ENCODE measurements at regions not wholly inside any gene's neighbourhood (a gene's known extent, or its start where the extent isn't known, plus 50 kb on each side); places are given as distances from the start of the nearest gene placed in this dataset.

- TF ChIP-seq, protein P1, sequence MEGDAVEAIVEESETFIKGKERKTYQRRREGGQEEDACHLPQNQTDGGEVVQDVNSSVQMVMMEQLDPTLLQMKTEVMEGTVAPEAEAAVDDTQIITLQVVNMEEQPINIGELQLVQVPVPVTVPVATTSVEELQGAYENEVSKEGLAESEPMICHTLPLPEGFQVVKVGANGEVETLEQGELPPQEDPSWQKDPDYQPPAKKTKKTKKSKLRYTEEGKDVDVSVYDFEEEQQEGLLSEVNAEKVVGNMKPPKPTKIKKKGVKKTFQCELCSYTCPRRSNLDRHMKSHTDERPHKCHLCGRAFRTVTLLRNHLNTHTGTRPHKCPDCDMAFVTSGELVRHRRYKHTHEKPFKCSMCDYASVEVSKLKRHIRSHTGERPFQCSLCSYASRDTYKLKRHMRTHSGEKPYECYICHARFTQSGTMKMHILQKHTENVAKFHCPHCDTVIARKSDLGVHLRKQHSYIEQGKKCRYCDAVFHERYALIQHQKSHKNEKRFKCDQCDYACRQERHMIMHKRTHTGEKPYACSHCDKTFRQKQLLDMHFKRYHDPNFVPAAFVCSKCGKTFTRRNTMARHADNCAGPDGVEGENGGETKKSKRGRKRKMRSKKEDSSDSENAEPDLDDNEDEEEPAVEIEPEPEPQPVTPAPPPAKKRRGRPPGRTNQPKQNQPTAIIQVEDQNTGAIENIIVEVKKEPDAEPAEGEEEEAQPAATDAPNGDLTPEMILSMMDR (conservative IDR thresholded peaks at IDR 0.05 in 1 of 2, IDR thresholded peaks at IDR 0.05 in 1 of 2; ENCODE audit: extremely low read depth in 1 of 2, insufficient read depth in 1 of 2, low read depth in 1 of 2, low read length in 2 of 2), result no peak
- TF ChIP-seq EZH2 (IDR thresholded peaks at IDR 0.05; ENCODE audit: borderline replicate concordance, low read length), result no peak
These were observed 57.9 kb downstream of the MAFB start for GRCh38 chr20:40631119-40631631.
